DMS153 treated with DMSO at 0.1 percent for 48 hours (cell line): ENCODE measurements at regions not wholly inside any gene's neighbourhood (a gene's known extent, or its start where the extent isn't known, plus 50 kb on each side); places are given as distances from the start of the nearest gene placed in this dataset.

ENCODE experiments used
- DNase-seq: peaks from one replicate; lab custom pipeline; 2025; ENCODE audit not compliant: unreplicated experiment; lab: John Stamatoyannopoulos, UW

DNA sequence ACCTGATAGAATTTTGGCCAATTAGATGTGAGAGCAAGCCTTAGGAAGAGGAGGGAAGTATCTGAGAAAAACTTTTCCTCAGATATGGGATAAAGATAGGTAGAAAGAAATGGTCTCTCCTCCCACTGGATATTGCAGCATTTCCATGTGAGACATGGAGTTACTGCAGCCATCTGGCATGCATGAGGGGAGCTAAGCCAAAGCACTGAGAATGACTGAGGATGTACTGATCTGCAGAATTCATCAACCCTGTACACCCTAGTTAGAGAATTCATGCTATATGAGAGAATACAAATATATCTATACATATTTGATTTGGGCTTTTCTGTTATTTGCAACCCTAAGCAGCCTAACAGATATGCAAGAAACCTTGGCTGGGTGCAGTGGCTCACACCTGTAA is 52.5 kb upstream of the RPL34 start:
- DNase-seq, result no peak

DNA sequence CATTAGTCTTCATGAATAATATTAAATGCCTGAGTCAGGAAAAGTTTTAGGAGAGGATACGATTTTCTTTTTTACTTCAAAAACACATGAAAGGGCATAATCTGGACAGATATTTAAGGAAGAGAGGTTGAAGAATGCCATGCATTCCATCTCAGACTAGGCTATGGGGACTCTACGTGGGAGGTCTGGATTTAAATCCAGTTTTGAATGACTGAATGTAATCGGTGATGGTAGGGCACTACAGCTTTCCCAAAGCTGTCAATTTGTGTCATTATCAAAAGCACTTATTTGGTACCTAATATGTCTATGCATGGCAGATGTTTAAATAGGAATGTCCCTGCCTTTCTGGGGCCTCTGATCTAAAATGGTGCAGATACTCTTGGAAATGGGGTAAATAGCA is 59.3 kb upstream of the RPL34 start:
- no peak for DNase-seq

DNA sequence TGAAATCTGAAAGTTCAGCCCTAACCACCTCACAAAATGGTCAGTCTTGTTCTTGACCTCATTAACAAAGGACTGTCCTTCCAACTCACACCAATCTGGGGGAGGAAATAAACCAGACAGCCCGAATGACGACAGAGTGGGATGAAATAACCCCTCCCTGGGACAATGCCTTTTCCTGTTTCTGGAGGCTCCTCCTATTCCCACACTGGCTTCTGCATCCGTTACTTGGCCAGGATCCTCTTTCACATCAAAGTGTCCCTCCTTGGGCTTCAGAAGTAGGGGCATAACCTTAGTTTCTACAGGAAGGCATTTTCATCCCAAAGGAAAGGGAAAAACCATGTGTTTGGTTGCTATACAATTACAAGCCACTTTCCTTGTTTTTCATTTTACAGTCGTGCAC is 59.8 kb upstream of the RPL34 start:
- DNase-seq, result no peak

DNA sequence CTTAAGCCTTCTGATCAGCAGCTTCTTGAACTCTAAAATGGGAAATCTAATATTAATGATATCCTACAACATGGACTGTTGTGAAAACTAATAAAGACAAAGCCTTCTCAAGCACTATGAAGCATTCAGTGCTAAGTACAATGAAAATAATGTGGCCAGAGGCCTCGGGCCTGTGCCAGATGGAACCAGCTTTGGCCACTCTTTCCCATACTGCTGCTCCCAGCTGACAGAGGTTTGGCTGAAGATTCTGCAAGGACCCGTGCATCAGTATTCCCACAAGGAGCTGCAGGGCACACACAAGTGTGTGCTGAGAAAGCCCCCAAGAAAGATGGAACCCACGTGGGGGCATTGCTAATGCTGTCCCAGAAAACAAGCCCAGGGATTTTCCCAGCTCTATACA is 60.5 kb upstream of the RPL34 start:
- no peak for DNase-seq

DNA sequence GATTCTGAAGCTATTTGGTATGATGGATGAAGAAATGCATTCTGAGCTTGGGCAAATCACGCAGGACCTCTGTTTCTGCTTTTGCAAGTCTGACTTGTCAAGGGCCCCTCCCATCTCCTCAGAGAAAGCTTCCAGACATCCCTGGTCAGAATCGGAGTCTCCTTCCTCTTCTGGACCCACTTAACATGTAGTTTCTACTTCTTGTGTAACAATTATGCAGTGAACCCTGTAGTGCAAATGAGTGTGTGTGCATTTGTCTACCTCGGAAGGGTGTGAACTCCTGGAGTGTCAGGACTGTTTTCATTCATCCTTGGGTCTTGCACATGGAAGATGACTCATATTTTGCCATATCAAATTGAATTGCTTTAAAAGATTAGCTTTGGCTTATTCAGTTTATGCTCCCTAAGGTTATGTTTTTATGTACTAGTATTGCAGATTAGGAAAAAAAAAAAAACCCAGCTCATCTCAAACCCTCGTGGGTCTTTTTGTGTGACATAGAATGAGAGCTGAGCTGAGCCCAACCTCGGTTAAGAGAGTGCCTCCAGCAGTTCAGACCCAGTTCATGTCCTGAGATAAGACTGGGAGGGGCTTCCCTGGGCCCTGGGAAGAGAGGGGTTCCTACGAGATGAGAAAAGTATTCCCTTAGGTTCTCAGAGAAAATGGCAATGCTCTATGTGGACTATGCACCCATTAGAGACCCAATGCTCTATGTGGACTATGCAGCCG is 61.1 kb upstream of the RPL34 start:
- no peak for DNase-seq

DNA sequence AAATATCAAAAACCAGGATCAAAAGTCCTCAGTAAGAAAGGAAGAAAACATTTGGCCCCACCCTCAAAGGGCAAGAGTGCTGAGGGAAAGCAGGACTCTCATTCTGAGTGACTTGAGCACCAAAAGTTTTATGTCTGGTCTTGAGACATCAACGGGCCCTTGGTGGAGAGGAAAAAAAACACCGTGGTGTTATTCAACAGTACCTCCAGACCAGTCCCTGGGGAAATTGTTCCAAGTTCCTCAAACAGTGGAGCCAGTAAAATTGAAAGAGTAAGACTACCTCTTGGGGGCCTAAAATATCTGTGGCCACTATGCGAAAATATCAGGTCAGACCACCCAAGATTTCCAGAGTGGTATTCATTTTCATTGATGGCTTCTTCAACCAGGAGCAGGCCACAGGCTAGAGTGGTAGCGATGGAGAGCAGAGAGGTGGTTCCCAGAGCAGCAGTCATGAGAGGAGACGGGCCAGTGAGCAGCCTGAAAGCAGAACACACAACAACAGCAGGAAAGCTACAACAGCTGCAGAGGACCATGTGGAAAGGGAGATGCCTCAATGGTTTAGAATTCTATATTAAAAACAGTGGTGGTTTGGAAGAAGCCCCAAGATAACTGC is 63.7 kb upstream of the RPL34 start:
- no peak for DNase-seq

DNA sequence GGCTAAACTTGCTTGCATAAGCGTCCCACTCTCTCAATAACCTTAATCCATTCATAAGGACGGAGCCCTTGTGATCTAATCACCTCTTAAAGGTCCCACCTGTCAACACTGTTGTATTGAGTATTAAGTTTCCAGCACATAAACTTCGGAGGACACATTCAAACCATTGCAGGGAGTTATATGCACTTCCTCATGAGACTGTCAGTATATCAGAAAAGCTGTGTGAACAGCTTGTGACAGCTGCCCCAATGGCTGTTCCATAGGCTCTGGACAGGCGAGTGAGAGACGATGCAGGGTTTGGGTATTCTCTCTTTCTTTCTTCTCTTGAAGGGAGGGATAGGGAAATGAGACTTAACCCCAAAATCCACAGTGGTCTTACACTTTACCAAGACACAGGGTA is 64.2 kb upstream of the RPL34 start:
- DNase-seq, result no peak

DNA sequence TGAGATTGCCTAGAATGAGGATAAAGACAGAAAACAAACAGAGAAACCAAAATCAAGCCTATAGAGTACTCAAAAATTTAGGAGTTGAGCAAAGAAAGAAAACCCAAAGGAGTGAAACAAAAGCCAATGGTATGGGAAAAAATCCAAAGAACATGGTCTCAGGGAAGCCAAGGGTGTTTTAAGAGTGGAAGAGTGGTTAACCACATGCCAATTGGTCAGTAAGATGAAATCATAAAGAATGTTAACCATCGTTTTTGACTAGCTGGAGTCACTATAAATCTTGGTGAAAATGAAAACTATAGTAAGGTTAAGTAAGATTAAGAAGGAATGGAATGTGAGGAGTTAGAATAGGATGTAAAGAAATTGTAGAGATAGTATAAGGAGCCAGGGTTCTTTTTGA is 64.7 kb upstream of the RPL34 start:
- DNase-seq, result no peak

DNA sequence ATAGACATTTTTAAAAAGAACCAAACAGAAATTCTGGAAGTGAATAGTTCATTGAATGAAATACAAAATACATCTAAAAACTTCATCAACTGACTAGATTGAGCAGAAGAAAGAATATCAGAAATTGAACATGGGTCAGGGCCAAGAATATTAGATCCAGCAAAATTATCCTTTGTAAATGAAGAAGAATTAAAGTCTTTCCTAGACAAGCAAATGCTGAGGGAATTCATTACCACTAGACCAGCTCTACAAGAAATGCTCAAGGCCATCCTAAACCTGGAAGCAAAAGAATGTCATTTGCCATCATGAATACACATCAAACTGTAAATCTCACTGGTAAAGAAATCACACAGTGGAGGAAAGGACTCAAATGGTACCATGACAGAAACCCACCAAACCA is 72.7 kb upstream of the RPL34 start:
- no peak for DNase-seq

DNA sequence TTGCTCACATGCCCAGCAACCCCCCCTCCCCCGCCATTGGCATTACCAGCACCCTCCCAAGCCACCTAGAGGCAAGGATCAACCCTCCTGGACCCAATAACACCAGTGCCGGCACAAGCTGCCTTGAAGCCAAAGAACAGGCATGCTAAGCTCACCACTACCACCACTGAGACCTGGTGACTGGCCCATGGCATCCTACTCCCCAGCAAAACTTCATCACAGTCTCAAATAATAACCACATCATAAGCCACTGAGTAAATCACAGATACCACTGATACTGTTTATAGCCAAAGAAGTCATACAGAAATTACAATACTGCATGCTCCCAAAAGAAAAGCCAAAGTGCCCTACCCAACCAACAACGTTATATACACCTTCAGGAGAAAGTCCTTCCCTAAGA is 73.6 kb upstream of the RPL34 start:
- DNase-seq, result no peak

DNA sequence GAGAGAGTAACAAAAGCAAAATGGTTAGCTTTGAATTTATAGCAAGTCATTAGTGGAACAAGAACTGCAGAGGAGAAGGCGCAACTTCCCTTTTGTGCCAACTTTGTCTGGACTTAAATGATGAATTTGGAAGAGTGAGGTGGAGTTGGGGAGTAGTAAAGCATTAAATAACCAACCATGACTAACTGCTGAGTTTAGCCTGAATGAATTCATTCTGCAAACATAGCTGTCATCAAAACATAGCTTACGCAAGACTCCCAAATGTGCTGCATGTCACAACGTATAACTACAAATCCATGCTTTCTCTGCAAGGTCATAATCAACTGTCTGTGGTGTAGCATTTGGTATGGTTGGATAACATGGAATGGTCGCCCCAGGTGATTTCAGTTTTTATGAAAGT is 75.9 kb upstream of the RPL34 start:
- DNase-seq, result no peak

DNA sequence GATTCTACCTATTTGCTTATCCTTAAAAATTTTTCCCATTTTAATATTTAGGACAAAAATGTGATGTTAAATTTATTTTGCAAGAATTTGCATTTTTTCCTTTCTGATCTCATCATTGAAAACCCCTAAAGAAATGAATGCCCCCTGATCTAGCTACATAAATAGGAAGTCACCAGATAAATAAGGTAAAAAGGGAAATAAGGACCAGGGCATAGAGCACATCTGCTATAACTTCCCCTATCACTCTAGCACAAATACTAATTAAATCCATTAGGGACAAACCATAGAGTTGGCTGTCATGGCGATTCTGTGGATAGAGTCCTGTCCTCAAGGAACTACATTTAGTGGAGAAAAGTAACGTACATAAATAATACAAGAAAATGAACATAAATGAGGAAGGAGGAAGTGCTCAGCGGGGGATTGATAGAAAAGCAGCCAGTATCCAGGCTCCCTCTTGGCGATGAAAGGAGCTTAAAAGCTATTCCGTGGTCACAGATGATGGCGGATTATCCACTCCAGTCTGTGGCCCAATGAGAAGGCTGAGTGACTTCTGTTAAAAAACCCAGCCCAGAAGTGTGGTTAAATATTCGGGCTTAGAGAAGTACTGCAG is 76.9 kb upstream of the RPL34 start:
- DNase-seq, result no peak

DNA sequence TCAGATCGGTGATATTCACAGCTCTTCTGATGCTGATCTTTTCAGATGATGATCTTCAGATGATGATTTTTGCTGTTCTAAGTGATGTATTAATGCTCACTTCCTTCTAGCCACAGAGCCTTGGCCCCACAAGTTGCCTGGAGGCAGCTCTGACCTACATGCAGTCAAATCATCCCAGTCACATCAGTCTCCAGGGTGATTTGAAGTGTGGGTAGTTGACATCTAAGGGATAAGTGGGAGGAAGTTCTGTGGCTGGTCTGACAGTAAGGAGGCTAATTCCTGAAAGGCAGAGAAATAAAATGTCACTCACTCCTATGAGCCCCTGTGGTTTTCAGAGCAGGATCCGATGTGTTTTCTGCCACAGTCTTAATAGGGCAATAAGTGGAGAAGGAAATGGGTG is 79.8 kb upstream of the RPL34 start:
- DNase-seq, result no peak

DNA sequence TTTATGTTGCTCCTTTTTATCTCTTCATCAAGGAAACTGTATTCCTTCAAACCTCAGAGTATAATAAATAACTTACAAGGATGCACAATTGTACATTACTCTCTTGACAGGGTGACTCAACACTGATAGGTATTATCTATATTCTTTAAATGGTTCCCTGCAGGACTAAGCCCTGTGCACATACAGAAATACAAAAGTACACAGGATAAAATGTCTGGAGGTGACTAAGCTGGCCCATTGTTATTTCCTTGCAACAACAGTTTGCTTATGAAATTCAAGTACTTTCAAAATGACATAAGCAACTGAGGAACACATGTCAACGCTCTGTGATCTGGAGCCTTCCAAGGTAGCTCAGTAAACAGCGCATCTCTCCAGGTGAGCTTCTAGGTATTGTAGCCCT is 83.8 kb upstream of the RPL34 start:
- DNase-seq, result no peak

DNA sequence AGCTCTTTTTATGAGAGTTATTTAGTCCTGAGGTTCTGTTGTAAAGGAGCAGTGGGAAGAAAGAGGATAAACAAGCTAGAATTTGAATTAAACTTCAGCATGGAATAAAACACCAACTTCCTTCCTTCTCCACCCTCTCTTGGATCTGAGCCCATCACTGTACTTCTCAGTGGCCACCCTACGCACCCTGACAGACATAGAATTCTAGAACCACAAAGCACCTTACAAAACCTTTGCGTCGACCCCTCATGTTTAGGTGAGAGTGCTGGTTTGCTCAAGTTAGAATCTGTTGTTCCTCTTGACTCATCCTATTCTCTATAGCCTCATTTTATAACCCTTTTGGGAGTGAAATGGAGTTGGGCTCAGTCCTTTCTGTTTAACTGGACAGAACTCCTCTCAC is 84.6 kb upstream of the RPL34 start:
- no peak for DNase-seq

DNA sequence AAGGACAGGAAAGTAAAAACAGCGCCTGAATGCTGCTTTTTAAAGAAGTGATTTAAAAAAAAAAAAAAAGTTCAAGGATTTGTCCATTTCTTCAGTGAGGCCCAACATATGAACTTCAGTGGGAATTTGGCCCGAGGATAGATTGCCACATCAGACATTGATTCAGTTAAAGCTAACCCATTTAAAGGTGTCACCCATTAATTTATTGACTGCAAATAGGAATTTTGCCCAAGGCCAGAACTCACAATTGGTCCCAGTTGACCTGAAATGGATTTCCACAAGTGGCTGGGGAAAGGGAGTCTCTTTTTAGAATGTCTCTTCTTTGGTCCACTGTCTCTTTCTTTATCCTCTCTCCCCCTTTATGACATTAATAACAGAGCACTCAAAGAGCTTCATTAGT is 86.5 kb upstream of the RPL34 start:
- no peak for DNase-seq

DNA sequence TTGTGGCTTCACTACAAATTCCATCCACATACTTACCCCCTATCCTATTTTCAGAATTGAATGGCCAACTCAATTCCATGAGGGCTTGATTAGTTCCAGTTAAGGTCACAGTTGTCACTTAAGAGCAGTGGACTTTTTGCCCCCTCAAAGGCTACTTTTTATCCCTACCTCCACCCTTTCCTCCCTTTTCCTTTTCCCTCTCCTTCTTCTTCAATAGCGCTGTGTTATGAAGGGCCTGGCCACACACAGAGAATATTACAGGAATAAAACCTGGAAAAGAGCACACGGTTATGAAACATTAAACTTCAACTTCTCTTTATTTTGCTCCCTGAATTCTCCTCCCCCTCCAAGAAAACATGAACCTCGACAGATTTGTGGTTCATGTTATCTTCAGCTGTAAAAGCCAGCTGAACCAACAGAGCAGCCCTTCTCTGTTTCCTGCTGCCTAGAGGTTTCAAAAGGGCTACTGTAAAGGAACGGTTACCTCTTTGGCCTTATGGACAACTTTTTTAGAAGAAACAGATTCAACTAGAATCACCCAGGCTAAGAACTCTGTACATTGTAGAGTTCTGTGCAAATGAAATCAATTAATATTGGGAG is 87.0 kb upstream of the RPL34 start:
- no peak for DNase-seq

DNA sequence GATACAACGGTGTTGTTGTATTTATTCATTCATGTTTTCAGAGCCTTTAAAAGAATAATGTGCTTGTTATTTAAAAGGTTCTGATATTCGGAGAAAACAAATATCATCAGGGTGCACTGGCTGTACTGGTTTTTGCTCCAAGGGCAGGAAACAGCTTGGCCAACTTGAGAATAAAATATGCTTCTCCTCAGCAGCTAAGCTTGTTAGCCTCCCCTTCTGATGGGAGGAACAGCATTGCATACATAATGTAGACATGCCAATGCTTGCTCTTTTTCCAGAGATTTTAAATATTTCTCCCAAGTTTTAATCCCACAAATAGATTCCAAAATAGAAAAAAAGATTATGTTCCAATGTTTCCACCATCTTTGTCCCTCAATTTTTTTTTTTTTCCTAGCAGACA is 87.6 kb upstream of the RPL34 start:
- DNase-seq, result no peak

DNA sequence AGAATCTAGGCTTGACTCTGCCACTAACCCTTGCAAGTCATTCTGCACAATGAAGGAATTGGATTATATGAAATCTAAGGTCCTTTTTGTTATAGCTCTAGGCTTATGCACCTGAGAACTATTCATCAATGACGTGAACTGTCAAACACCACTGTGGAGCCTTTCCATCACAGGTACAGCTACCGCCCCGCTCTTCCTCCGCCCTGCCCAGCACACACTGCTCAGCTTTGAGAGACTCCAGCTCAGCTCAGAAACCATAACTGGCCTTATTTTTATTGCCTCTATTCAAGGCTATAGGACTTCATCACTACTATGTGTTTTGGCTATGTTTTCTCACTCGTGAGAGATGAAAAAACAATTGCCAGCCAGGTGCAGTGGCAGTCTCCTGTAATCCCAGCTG is 88.2 kb upstream of the RPL34 start:
- DNase-seq, result no peak

DNA sequence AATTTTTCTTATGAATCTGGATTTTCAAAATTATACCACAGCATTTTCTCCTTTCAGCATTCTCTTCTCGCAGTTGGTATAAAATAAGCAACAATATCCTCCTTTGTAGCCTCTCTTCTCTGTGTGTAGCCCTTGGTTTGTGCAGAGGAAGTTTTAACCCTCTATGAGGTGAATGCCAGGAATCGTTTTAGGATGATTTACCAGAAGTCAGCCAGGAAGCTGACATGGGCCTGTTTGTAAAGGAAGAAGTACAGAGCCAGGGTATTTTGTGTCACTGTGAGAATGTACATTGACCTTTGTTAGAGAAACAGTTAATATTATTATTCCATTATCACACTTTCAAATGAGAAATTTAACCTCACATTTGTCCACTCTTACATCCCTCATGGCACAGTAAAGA is 88.9 kb upstream of the RPL34 start:
- DNase-seq, result no peak

DNA sequence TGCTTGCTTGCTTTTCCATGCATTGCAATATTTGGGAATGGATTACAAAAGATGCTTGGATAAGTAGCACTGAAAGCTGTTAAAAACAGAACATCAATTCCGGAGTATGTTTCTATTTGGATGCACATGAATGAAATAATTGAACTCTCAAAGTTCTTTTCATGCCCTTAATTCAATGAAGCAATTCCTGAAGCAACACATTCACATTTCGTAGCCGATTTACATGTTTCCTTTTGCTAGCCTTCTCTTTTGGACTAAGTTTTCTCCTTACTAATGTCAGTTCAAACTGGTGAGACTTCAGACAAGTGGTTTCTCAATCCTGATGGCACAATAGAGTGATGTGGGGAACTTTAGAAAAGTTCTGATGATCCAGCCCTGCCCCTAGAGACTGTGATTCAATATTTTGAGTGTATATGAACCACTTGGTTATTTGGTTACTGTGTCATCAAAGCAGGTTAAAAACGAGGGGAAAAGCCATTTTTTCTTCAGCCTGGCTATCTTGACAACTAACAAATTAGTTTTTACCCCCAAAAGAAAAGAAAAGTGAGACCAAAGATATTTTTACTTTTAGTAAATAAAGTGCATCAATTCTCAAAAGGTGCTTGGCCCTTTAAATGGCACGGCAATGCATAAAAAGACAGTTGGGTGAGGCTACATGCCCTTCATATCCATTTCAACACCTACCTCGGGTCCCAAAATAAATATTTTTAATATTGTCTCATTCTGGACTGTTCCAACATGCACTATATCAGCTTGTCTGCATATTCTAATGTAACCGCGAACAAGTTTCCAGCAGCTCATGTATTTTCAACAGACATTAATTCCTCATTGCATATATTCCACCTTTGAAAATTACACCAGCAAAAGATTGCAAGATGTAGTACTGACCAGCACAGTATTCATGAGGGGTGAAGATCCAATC is 90.1 kb upstream of the RPL34 start:
- DNase-seq, result no peak
